ENCODE measurements at regions not wholly inside any gene's neighbourhood (a gene's known extent, or its start where the extent isn't known, plus 50 kb on each side); places are given as distances from the start of the nearest gene placed in this dataset.

DNA sequence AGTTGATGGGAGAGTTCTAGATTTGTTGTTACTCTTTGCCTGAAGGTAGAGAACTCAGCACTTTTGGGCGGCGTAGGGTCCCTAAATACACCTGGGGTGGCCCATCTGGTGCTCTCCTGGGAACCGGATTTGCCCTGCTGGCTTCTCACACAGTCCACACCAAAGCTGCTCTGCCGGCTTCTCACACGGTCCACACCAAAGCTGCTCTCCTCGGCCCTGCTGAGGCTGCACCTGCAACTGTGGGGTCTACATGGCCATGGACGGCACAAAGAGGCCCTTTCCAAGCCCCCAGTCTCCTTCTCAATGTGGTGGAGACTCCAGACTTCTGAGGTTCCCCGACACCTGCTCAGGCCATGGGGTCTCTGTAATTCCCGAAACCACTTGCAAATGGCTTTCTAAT is 124.8 kb upstream of the GPC1 start:
- H3K4me3 ChIP-seq (ENCODE audit: low read depth, low read length) = no peak overlapping the region

DNA sequence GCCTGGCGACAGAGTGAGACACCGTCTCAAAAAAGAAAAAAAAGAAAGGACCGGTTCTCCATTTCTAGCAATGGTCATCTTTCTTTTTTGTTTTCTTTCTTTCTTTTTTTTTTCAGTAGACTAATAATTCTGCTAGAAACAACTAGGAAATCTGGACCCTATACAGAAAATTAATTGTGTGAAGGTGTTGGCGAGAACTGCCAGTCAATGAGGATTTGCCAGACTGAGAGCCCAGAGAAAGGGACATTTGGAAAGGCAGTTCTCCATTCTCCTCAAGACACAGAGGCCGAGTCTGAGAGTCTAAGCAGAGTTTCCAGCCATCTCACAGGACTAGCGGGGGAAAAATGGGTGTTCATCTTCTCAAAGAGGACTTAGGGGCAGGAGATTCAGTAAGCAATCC is 123.6 kb upstream of the GPC1 start:
- no peak overlapping the region for H3K4me3 ChIP-seq (ENCODE audit: low read depth, low read length)

DNA sequence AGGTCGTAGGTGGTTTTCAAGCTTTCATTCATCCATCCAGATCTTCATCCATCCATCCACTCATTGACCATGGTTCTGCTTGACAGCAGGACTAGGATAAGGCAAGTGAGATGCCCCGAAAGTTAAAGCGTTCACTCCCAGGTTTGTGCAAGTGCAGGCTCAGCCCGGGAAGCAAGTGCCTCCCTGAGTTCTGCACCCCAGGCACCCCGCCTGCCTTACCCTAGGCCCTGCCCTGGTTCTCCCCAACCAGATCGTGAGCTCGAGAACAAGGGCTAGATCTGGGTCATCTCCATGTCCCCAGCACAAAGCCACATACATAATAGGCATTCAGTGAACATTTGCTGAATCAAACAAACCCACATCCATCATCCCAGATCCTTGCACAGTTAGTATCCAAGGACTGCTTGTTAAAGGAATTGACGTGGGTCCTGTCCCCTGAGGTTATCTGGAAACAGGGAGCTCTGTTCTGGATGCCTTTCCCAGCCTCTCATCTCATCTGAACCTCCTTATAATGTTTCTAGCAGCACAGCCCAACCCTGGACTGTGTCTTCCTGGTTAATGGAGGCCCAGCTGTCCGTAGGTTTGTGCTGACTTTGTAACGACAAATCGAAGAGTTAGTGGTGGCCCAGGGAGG is 116.1 kb upstream of the GPC1 start:
- H3K4me3 ChIP-seq (ENCODE audit: low read depth, low read length) = no peak overlapping the region

DNA sequence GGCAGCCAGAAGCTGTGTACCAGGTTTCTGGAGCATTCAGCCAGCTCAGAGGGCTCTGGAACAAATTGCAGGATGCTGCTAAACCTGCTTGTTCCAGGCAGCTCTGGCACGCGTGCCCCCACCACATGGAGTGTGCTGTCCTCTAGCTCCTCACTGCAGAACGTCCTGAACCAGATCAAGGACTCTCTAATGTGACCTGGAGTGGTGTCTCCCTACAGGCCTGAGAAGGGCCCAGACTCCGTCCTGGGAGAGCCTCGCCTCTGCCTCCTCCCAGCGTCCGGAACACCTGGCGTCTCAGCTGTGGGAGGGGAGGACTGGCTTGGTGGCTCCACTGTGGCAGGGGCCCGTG is 115.6 kb upstream of the GPC1 start:
- no peak overlapping the region for H3K4me3 ChIP-seq (ENCODE audit: low read depth, low read length)

DNA sequence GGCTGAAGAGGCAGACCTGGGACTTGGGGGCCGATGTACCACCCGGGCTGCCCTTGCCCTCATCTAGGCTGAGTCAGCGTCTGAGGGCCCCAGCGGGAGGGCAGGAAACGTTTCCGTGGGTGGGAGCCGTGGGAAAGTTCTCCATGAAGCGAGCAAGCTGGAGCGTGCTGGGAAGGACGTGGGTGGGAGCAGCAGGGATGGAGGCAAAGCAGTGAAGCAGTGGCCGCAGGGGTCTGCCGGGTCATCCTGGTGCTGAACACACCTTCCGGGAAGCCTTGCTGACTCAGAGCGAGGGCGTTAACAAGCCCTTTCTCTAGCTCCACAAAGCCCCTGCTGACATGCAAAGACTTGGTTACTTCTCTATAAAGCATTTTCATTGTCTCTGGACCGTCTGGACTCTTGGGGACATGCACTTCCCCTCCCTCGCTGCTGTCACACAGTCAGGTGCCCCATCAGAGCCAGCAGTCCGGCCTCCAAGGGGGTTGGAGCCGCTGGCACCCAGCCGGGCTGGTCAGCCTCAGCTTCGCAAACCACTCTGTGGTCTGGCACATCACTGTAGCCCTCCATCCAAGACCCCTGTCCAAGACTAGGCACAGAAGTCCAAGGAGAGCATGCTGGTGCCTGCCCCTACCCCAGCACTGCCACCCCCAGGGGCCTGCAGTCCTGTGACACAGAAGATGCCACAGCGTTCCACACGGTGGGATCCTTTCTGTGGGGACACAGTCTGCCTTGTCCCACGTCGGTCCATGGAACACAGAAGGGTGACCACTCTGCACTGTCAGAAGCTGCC is 115.1 kb upstream of the GPC1 start:
- H3K4me3 ChIP-seq (ENCODE audit: low read depth, low read length) = no peak overlapping the region

DNA sequence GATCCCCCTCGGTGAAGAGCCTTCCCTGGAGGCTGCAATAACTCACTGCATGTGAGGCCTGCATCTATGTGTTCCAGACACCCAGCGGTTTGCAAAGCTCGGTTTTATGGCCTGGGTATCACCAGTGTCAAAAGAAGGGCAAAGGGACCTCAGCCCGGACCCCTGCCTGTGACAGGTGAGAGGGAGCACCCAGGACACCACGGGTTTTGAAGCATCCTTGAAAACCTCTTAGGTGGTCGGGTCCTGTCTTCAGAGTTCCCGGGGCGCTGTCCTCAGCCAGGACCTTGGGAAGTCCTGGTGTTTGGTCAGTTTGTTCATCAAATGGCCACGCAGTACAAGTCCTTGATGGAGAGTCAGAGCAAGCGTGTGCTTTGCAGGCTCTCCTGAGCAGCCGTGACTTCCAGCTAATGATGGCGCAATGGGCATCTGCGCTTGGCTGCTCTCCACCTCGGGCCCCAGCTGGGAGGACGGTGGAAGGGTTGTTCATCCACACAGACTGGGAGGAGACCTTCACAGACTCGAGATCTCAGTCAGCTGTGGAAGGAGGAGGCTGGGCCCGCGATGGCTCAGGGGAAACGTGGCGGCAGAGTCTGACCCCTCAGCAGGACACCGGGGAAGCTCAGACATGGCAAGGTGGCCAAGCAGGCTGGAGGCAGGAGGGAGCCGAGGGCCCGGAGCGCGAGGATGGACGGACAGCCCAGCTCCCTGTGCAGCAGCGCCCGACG is 113.1 kb upstream of the GPC1 start:
- H3K4me3 ChIP-seq (ENCODE audit: low read depth, low read length) = no peak overlapping the region

DNA sequence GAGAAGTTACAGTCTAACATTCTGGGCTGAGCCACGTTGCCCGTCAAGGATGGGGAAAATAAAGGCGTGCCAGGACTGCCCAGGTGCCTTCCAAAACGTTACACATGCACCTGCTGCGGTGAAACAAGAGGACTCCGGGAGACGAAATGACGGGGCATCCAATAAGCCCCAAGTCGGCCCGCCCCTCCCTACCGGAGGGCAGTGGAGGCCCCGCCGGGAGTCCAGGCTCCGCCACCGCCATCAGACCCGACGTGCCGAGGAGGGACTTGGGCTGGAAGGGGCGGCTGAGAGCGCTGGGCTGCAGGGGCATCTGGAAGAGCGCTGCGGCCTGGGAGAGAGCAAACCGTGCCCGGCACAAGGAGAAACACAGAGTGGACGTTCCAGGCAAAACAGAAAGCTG is 112.5 kb upstream of the GPC1 start:
- no peak overlapping the region for H3K4me3 ChIP-seq (ENCODE audit: low read depth, low read length)

DNA sequence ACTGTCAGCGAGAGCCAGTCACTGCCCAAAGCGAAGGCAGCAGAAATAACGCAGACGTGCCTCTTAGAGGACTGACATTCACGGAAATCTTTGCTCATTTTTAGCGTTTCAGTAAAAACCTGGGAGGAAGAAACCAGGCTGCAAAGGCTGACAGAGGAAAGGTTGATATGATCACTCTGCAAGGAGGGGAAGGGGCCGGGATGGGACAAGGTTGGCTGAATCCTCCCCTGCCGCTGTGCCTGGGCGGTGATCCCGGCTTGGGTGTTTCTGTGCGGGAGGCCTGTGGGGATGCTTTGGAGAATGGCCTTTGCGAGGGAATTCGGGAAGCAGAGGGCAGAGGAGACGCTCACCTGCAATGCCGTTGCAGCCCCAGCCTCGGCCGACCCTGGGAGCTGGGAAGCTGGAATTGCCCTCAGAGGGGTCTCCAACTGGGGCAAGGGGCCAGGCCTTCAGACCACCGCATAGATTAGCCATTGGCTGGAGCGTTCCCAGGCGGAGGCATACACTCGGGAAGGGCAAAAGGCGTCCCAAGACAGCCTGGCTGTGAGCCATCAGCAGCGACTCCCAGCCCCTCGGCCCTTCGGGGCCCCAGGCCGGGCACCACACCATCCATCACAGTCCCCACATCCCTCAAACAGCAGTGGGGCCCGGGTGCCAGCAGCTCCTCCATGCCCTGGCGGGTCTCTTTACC is 111.7 kb upstream of the GPC1 start:
- H3K4me3 ChIP-seq (ENCODE audit: low read depth, low read length) = no peak overlapping the region

DNA sequence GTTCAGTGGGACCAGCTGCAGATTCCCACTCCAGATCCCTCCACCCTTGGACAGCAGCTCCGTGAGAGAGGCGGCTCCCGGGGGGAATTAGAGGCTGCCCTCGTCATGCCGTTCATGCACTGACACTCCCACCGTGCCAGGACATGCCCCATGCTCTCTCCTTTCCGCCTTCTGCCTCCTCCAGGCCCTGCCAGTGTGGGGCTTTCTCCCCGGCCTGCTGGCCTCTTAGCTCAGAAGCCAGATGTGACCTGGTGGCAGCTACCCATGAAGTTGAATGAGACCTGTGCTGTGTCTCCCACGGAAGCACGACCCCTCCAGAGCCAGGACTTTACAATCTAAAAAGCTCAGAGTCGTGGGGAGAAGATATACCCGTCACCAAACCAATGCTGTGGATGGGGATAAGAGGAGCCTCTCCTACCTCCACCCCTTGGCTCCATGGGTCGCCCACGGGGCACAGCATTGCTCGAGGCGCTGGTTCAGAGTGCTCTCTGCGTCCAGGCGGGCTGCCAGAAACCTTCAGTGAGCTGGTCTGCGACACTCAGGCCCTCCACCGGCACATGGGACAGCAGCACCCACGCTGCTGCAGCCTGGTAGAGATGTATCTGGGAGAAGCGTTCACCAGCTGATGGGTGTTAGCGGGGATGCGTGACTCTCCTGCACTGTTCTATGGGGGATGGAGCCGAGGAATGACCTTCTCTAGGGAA is 111.0 kb upstream of the GPC1 start:
- no peak overlapping the region for H3K4me3 ChIP-seq (ENCODE audit: low read depth, low read length)

DNA sequence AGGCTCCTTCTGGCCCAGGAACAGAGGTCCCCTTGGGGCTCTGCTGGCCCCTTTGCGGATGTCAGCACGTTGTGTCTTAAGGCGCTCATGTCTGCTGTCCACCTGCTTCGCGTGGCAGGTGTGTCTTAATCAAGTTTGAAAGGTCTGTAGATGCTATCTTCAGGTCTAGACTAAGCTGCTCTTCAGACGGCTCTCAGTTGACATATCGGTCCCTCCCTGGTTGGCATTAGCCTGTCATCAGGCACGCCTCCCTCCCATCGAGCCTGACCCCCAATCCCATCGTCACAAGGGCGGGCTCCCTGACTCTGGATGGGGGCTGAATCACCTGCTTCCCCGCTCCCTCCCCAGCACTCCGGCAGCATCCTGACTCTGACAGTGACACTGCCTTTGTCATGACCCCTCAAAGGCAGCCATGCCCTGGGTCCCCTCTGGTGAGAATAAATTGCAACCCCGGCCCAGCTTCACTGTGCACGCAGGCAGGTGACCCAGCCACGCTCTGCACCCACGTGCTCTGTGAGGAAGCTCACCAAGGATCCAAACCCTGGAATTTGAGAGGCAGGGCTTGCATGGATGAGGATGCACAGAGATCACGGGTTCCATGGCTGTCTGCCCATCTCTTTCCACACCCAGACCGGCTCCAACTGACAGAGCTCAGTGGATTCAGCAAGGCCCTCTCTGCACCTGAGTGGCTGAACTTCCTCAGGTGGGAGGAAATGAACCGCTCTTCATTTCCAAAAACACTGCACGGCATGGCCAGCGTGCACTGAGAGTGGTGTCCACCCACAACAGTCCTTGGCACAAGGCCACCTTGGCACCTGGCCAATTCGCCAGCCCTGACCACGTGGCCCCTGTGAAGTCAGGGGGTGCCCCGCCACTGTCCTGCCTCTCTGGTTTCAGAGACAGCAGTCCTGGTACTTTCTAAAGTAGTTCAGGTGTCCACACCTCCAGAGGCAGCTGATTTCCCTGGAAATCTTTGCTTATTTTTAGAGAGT is 110.2 kb upstream of the GPC1 start:
- H3K4me3 ChIP-seq (ENCODE audit: low read depth, low read length) = no peak overlapping the region

DNA sequence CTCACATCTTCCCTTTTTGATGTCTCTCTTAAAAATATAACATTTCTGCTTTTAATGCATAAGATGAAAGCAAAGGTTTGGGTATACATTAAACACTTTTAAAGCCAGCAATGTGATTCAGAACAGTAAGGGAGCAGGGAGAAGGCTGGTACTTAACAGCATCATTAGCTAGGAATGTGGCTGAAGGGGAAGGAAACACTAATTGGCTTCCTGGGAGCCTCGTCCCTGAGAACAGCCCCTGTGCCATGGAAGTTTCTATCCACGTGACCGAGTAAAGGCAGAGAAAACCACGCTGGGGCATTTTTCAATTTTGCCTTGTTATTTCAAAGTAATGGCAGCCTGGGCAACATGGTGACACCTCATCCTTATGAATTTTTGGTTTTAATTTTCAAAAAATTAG is 109.2 kb upstream of the GPC1 start:
- no peak overlapping the region for H3K4me3 ChIP-seq (ENCODE audit: low read depth, low read length)

DNA sequence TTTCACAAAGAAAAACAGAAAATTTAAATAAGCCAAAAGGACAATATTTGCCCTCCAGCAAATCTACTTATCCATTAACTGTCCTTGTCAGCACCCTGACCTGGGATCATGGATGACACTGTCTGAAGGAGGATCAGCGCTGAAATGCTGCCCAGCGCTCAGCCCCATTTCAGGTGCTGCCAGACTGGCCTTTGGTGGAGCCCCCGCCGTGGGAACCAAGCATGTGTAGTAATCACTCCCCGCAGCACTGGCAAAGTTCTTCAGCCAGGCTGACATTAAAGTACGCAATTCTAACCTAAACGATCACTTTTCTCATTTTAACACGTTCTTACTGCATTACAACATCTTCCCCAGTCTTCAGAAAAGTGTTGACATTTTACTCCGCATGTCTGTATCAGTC is 108.6 kb upstream of the GPC1 start:
- no peak overlapping the region for H3K4me3 ChIP-seq (ENCODE audit: low read depth, low read length)

DNA sequence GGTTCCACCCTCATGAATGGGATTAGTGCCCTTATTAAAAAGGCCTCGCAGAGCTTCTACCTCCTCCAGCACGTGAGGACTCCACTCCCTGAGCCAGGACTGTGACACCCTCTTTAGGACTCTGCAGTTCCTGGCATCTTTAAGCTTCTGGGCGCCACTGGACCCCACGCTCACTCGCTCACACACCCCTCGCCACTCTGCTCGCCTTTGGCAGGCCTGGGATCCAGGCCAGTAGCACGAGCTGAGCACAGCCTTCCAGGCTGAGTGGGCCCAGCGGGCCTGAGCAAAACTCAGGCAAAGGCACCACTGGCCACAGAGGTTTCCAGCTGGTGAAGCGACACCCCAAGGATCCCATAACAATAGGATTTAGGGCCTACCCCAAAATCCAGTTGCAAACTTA is 107.9 kb upstream of the GPC1 start:
- H3K4me3 ChIP-seq (ENCODE audit: low read depth, low read length) = no peak overlapping the region

DNA sequence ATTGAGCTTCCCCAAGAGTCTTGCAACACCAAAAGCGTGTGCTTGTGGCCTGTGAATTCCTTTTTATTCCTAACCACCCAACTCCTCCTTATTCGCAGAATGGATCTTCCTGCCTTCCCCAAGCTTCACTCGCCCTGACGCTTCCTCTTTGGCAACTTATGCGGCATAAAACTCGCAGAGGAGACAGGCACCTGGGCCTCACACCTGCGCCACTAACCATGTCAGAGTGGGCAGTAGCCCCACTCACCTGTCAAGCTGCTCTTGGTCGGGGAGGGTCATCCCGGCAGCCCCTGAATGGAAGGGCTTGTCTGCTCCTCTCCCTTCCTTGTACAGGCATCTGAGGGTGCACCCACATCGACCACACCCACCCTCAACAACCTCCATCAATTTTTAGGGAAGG is 106.9 kb upstream of the GPC1 start:
- no peak overlapping the region for H3K4me3 ChIP-seq (ENCODE audit: low read depth, low read length)

DNA sequence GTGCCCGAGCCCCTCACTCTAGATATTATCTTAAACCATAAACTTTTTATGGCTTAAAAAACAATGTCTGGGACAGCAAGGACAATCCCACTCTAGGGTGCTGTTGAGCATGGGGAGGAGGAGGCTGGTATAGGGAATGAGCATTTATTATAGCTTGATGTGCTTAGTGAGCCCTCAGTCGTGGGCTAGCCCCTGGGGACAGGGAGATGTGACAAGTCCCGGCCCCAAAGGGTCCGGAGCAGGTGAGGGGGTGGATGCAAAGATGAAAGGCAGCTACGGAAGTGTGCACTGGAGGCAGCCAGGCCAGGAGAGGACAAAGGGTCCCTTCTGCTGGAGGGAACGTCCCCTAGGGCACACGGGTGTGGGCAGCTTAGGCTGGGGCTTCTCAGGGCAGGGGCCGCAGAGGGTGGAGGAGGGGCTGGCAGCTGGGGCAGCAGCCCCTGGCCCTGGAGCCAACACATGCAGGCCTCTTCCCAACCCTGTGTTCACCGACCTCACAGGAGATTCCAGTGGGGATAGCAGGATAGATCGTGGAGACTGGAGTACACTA is 106.3 kb upstream of the GPC1 start:
- no peak overlapping the region for H3K4me3 ChIP-seq (ENCODE audit: low read depth, low read length)

DNA sequence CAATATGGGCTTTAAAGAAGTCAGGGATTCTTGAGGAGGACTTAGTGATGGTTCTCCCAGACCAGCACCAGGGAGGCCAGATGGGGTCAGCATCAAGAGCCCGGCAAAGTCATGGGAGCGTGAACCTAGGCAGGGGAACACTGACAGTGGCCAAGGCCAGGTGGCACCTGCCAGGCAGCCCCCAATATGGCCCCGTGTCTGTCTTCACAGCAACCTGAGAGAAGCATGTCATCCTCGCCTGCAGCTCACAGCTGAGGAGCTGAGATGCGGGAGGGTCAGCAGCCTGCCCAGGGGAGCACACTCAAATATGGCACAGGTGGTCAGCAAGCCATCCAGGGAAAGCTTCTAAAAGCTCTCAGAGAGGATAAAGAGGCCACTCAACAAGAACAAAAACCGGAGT is 105.7 kb upstream of the GPC1 start:
- no peak overlapping the region for H3K4me3 ChIP-seq (ENCODE audit: low read depth, low read length)

DNA sequence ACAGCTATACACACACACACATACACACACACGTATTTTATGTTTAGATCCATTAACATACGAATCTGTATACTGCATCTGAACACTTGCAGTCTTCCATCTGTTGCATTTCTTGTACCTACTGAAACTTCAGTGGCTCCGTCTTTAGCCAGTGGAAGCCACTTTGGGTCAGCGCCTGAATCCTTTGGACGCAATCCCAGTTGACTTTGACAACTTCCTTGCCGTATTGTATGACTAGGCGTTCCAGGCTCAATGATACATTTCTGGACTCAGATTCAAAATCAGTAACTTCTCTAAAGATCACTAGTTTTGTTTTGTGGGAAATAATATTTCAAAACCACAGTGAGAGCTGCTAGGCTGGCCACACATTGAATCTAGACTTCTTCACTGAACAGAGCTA is 101.5 kb upstream of the GPC1 start:
- no peak overlapping the region for H3K4me3 ChIP-seq (ENCODE audit: low read depth, low read length)

DNA sequence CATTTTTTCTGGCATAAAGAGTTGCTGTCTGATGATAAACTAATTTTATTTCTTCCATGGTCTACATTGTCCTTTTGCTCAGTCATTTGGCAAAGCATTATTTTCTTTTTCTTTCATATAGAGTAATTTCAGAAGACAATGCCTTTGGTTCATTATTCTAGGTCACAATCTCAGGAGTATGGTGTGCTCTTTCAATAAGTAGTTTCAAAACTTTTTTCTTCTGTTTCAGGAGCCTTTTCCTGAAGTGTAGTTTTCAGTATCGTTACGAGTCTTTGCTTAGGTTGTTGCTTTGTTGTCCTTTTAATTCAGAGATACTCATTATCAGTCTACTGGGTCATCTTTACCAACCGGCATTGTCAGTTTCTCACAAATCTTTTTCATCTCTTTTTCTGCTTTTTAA is 100.4 kb upstream of the GPC1 start:
- no peak overlapping the region for H3K4me3 ChIP-seq (ENCODE audit: low read depth, low read length)

DNA sequence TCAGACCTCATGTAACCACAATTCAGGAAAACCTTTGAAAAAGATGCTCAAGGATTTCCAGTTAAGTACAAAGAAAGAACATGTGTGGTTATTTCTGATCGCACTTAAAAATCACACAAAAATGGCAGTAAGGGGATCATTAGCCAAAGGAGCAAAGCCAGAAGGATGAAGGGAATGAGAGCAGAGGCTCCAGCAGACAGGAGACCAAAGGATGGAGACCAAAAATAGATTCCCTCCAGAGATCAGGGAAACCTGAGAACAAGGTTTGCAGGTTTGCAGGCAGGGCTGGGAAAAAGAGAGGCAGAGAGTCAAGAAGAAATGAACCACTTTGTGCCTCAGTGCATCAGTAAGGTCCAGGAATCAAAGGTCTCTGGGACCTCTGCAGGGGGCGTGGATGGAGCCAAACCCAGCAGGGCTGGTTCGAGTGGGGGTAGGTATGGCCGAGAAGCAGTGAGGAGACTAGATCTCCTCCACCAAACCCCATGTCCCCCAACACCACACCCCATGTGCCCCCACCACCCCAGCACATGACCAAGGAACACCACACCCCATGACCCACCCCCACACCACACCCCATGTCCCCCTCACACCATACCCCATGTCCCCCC is 98.5 kb upstream of the GPC1 start:
- H3K4me3 ChIP-seq (ENCODE audit: low read depth, low read length) = no peak overlapping the region

Measured in iPS-11a (cell line).